VCaP (cell line): ENCODE measurements at regions not wholly inside any gene's neighbourhood (a gene's known extent, or its start where the extent isn't known, plus 50 kb on each side); places are given as distances from the start of the nearest gene placed in this dataset.
A peak's percentile ranks its signal among the peaks of the same experiment; 100 is the strongest.
"Not testable (repeated sequence)": the region's sequence is repeated elsewhere in the genome, so short reads cannot be mapped to it uniquely, and the experiment has no call there.

Experiments
- H3K27ac ChIP-seq: fragments of 450-650 bp; 2 replicates; pipeline ENCODE4 v1.5.1; 2017
- CTCF ChIP-seq: fragments of 450-650 bp; conservative IDR thresholded peaks from 2 replicates; pipeline ENCODE4 v1.5.1; 2017; ENCODE audit warnings: mild to moderate bottlenecking, moderate library complexity

- no peak for TF ChIP-seq CTCF
- H3K27ac ChIP-seq, result no peak overlapping the region
These were observed 52.6 kb upstream of the AGA start for GRCh38 chr4:177494791-177495190.

- H3K27ac ChIP-seq, result not testable (repeated sequence)
These were observed 53.4 kb upstream of the AGA start for GRCh38 chr4:177495626-177496025.

GRCh38 chr4:177499537-177499936 is 57.3 kb upstream of the AGA start:
- H3K27ac ChIP-seq, result no peak overlapping the region
- no peak for TF ChIP-seq CTCF

DNA sequence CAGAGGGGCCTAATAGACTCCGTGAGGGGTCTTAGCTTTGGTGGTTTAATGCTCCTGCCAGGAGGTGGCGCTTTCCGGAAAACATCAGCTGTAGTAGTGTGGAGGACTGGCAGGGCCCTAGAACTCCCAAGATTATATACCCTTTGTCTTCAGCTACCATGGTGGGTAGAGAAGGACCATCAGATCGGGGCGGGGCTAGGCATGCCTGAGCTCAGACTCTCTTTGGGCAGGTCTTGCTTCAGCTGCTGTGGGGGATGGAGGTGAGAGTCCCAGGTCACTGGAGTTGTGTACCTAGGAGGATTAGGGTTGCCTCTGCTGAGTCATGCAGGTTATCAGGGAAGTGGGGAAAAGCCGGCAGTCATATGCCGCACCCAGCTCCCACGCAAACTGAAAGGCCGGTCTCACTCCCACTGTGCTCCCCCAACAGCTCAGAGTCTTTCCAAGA is 63.0 kb upstream of the AGA start:
- no peak for TF ChIP-seq CTCF
- no peak overlapping the region for H3K27ac ChIP-seq

DNA sequence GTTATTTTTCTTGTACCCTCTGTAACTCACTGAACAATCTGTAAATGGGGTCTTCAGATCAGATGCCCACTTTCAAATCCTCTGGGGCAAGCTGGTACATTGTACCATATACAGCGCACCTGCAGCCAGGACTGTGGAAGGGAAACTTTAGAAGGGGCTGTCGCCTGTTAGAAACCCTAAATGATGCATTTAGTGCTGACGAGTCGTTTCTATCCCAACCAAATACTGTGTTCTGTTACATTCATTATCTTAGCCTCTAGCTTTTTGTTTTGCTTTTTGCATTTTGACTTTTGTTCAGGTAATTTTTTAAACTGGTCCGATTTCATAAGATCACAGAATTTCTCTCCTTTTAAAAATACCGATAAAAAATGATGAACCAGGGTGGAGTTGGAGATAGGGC is 66.4 kb upstream of the AGA start:
- H3K27ac ChIP-seq, result no peak overlapping the region
- TF ChIP-seq CTCF, result no peak

GRCh38 chr4:177509226-177509745 is 67.0 kb upstream of the AGA start:
- no peak for TF ChIP-seq CTCF
- H3K27ac ChIP-seq, result no peak overlapping the region

GRCh38 chr4:177511611-177512010 is 69.4 kb upstream of the AGA start:
- H3K27ac ChIP-seq, result peak overlapping the region; percentile 35; the same call in 1 of the 2 replicates
- TF ChIP-seq CTCF, result no peak

GRCh38 chr4:177512646-177513045 is 70.4 kb upstream of the AGA start:
- peak overlapping the region; percentile 35; the same call in 1 of the 2 replicates for H3K27ac ChIP-seq

More at GRCh38 chr4:177512646-177513045, 70.4 kb upstream of the AGA start:
- no peak for TF ChIP-seq CTCF
